ENCODE measurements at regions not wholly inside any gene's neighbourhood (a gene's known extent, or its start where the extent isn't known, plus 50 kb on each side); places are given as distances from the start of the nearest gene placed in this dataset.
"Not testable (repeated sequence)": the region's sequence is repeated elsewhere in the genome, so short reads cannot be mapped to it uniquely, and the experiment has no call there.

GRCh38 chr2:198280145-198280544 lies 475.8 kb downstream of the PLCL1 start:
- Histone ChIP-seq H3K4me3 (no peak overlapping the region), H3K36me3 (no peaks in the 10 kb centered on the region), H3K27me3 (replicated peaks; ENCODE audit: insufficient read depth) (no peaks in the 10 kb centered on the region), H3K9me3 (no peaks in the 10 kb centered on the region), H3K27ac (no peak overlapping the region), H3K4me1 (ENCODE audit: control insufficient read depth in 1 of 2, low read depth in 2 of 2) (no peaks in the 10 kb centered on the region)
- TF ChIP-seq CTCF (IDR thresholded peaks at IDR 0.05), result no peak
- ATAC-seq (ENCODE audit: insufficient number of reproducible peaks, low FRiP score, low read depth) (no peak), DNase-seq (ENCODE audit: low spot score) (no peak)

- no peaks in the 10 kb centered on the region for H3K36me3 ChIP-seq
Observed at GRCh38 chr2:198279026-198279425, 474.6 kb downstream of the PLCL1 start.

GRCh38 chr2:198277181-198277580 lies 472.8 kb downstream of the PLCL1 start:
- no peaks in the 10 kb centered on the region for H3K4me1 ChIP-seq (ENCODE audit: control insufficient read depth in 1 of 2, low read depth in 2 of 2)
- TF ChIP-seq CTCF (IDR thresholded peaks at IDR 0.05), result no peak

More at GRCh38 chr2:198279026-198279425, 474.6 kb downstream of the PLCL1 start:
- no peak for ATAC-seq (ENCODE audit: insufficient number of reproducible peaks, low FRiP score, low read depth)
- H3K27me3 ChIP-seq (replicated peaks; ENCODE audit: insufficient read depth), result no peaks in the 10 kb centered on the region
- no peak overlapping the region for H3K4me3 ChIP-seq
- no peaks in the 10 kb centered on the region for H3K4me1 ChIP-seq (ENCODE audit: control insufficient read depth in 1 of 2, low read depth in 2 of 2)
- no peak for DNase-seq (ENCODE audit: low spot score)
- H3K27ac ChIP-seq, result no peak overlapping the region
- H3K9me3 ChIP-seq, result no peaks in the 10 kb centered on the region
- no peak for TF ChIP-seq CTCF (IDR thresholded peaks at IDR 0.05)

GRCh38 chr2:198273660-198274059 lies 469.3 kb downstream of the PLCL1 start:
- no peaks in the 10 kb centered on the region for H3K36me3 ChIP-seq
- DNase-seq (ENCODE audit: low spot score), result no peak
- no peak overlapping the region for H3K27ac ChIP-seq
- no peaks in the 10 kb centered on the region for H3K4me1 ChIP-seq (ENCODE audit: control insufficient read depth in 1 of 2, low read depth in 2 of 2)
- no peak for ATAC-seq (ENCODE audit: insufficient number of reproducible peaks, low FRiP score, low read depth)
- H3K4me3 ChIP-seq, result no peak overlapping the region
- no peak for TF ChIP-seq CTCF (IDR thresholded peaks at IDR 0.05)
- no peaks in the 10 kb centered on the region for H3K27me3 ChIP-seq (replicated peaks; ENCODE audit: insufficient read depth)
- no peaks in the 10 kb centered on the region for H3K9me3 ChIP-seq

More at GRCh38 chr2:198277181-198277580, 472.8 kb downstream of the PLCL1 start:
- H3K27ac ChIP-seq, result no peak overlapping the region
- H3K36me3 ChIP-seq, result no peaks in the 10 kb centered on the region
- H3K27me3 ChIP-seq (replicated peaks; ENCODE audit: insufficient read depth), result no peaks in the 10 kb centered on the region
- no peak for ATAC-seq (ENCODE audit: insufficient number of reproducible peaks, low FRiP score, low read depth)
- no peak for DNase-seq (ENCODE audit: low spot score)
- no peak overlapping the region for H3K4me3 ChIP-seq
- no peaks in the 10 kb centered on the region for H3K9me3 ChIP-seq

GRCh38 chr2:198270157-198270556 lies 465.8 kb downstream of the PLCL1 start:
- not testable (repeated sequence) for H3K4me3 ChIP-seq; DNase-seq (ENCODE audit: low spot score)

GRCh38 chr2:198268519-198268918 lies 464.1 kb downstream of the PLCL1 start:
- no peak overlapping the region for H3K27ac ChIP-seq
- no peak for DNase-seq (ENCODE audit: low spot score)
- no peaks in the 10 kb centered on the region for H3K9me3 ChIP-seq
- no peak overlapping the region for H3K4me3 ChIP-seq
- no peaks in the 10 kb centered on the region for H3K4me1 ChIP-seq (ENCODE audit: control insufficient read depth in 1 of 2, low read depth in 2 of 2)
- TF ChIP-seq CTCF (IDR thresholded peaks at IDR 0.05), result no peak
- H3K27me3 ChIP-seq (replicated peaks; ENCODE audit: insufficient read depth), result no peaks in the 10 kb centered on the region
- ATAC-seq (ENCODE audit: insufficient number of reproducible peaks, low FRiP score, low read depth), result no peak
- no peaks in the 10 kb centered on the region for H3K36me3 ChIP-seq

More at GRCh38 chr2:198270157-198270556, 465.8 kb downstream of the PLCL1 start:
- H3K27me3 ChIP-seq (replicated peaks; ENCODE audit: insufficient read depth); H3K36me3 ChIP-seq; ATAC-seq (ENCODE audit: insufficient number of reproducible peaks, low FRiP score, low read depth); H3K9me3 ChIP-seq; H3K4me1 ChIP-seq (ENCODE audit: control insufficient read depth in 1 of 2, low read depth in 2 of 2); H3K27ac ChIP-seq: not testable (repeated sequence)
